HepG2 (cell line): ENCODE measurements at regions not wholly inside any gene's neighbourhood (a gene's known extent, or its start where the extent isn't known, plus 50 kb on each side); places are given as distances from the start of the nearest gene placed in this dataset.

ENCODE experiments used
- CC2D1A ChIP-seq: sonication (generic); formaldehyde crosslinking; IDR thresholded peaks from 2 replicates; pipeline ENCODE4 v1.8.1; 2023; ENCODE audit warnings: mild to moderate bottlenecking, missing genetic modification reagents
- NFE2 ChIP-seq: sonication (generic); formaldehyde crosslinking; IDR thresholded peaks from 2 replicates; pipeline ENCODE4 v1.4.0; 2020; ENCODE audit warnings: missing genetic modification reagents
- NFKBIZ ChIP-seq: IDR thresholded peaks from 2 replicates; pipeline ENCODE4 v1.6.1; 2018; ENCODE audit warnings: missing genetic modification reagents, missing compliant biosample characterization
- POLR2A ChIP-seq, 2 experiments: IDR thresholded peaks; 2 replicates each; pipeline ENCODE4 v1.6.1; 2011; ENCODE audit warnings: low read depth in 2 of 2, low read length in 2 of 2, mild to moderate bottlenecking in 1 of 2, moderate library complexity in 1 of 2; ENCODE audit not compliant: insufficient read depth in 1 of 2
- RBFOX2 ChIP-seq: fragments of 200-400 bp; formaldehyde crosslinking; IDR thresholded peaks from 2 replicates; pipeline ENCODE4 v1.6.1; 2017; ENCODE audit warnings: low read depth, mild to moderate bottlenecking, low read length
- ZNF232 ChIP-seq: sonication (generic); formaldehyde crosslinking; IDR thresholded peaks from 2 replicates; pipeline ENCODE4 v1.4.0; 2020; ENCODE audit warnings: missing genetic modification reagents, borderline replicate concordance
- ZNF619 ChIP-seq: sonication (generic); formaldehyde crosslinking; IDR thresholded peaks from 2 replicates; pipeline ENCODE4 v1.4.0; 2020; ENCODE audit warnings: mild to moderate bottlenecking, missing genetic modification reagents
- ZNF772 ChIP-seq: sonication (generic); formaldehyde crosslinking; IDR thresholded peaks from 2 replicates; pipeline ENCODE4 v1.5.0; 2020; ENCODE audit warnings: mild to moderate bottlenecking, missing genetic modification reagents
- TF ChIP-seq, protein P1 (sequence below): sonication (generic); formaldehyde crosslinking; IDR thresholded peaks from 2 replicates; pipeline ENCODE4 v1.5.0; 2020; ENCODE audit warnings: mild to moderate bottlenecking, missing genetic modification reagents, moderate library complexity

DNA sequence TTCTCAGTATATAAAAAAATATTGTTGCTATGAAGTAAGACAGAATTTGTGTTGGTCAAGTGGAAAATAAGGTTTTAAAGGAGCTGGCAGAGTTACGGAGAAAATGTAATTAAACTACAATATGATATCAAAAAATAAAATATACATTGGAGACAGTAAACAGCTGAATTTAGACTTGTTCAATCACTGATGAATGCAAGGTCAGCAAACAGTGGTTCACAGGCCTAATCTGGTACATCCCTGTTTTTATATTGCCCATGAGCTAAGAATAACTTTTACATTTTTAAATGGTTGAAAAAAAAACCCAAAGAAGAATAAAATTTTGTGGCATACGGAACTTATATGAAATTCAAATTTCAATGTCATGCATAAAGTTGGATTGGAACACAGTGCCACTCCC is 131.0 kb upstream of the TRIB2 start:
- TF ChIP-seq ZNF772 (CRISPR knock-in tag) (no peak), POLR2A (IDR thresholded peaks at IDR 0.05; ENCODE audit: insufficient read depth in 1 of 2, low read depth in 2 of 2, low read length in 2 of 2) (no peak), ZNF232 (CRISPR knock-in tag) (no peak), NFKBIZ (CRISPR knock-in tag) (no peak), ZNF619 (CRISPR knock-in tag) (no peak), NFE2 (CRISPR knock-in tag) (no peak), CC2D1A (CRISPR knock-in tag) (no peak), RBFOX2 (no peak)
- TF ChIP-seq, protein P1, sequence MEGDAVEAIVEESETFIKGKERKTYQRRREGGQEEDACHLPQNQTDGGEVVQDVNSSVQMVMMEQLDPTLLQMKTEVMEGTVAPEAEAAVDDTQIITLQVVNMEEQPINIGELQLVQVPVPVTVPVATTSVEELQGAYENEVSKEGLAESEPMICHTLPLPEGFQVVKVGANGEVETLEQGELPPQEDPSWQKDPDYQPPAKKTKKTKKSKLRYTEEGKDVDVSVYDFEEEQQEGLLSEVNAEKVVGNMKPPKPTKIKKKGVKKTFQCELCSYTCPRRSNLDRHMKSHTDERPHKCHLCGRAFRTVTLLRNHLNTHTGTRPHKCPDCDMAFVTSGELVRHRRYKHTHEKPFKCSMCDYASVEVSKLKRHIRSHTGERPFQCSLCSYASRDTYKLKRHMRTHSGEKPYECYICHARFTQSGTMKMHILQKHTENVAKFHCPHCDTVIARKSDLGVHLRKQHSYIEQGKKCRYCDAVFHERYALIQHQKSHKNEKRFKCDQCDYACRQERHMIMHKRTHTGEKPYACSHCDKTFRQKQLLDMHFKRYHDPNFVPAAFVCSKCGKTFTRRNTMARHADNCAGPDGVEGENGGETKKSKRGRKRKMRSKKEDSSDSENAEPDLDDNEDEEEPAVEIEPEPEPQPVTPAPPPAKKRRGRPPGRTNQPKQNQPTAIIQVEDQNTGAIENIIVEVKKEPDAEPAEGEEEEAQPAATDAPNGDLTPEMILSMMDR (CRISPR knock-in tag) = no peak
